Liver (tissue), 8 donors: ENCODE measurements at regions not wholly inside any gene's neighbourhood (a gene's known extent, or its start where the extent isn't known, plus 50 kb on each side); places are given as distances from the start of the nearest gene placed in this dataset.

Experiments used
- DNase-seq: peaks from one replicate; pipeline ENCODE4 v3.0.0-alpha.2; 2017; ENCODE audit warnings: low spot score
- H3K27ac ChIP-seq, 2 donors: one replicate each; pipeline ENCODE4 v1.7.0; 2013; ENCODE audit warnings: inconsistent platforms in 2 of 2, low read length in 2 of 2, control low read depth in 1 of 2, low read depth in 1 of 2, mild to moderate bottlenecking in 1 of 2
- H3K27me3 ChIP-seq, 4 donors: one replicate each; pipeline versions ENCODE4 v1.6.1 to v1.7.0; 2013; ENCODE audit warnings: low read length in 3 of 4, inconsistent platforms in 1 of 4, mild to moderate bottlenecking in 1 of 4, moderate library complexity in 1 of 4; ENCODE audit not compliant: control insufficient read depth in 4 of 4, insufficient read depth in 4 of 4
- H3K36me3 ChIP-seq, 4 donors: one replicate each; pipeline versions ENCODE4 v1.6.1 to v1.7.0; 2013; ENCODE audit warnings: low read length in 3 of 4, mild to moderate bottlenecking in 3 of 4, low read depth in 1 of 4, moderate library complexity in 1 of 4; ENCODE audit not compliant: control insufficient read depth in 4 of 4, insufficient read depth in 3 of 4
- H3K4me1 ChIP-seq, 4 donors: one replicate each; pipeline versions ENCODE4 v1.6.1 to v1.7.0; 2013; ENCODE audit warnings: low read length in 3 of 4, mild to moderate bottlenecking in 3 of 4, moderate library complexity in 1 of 4; ENCODE audit not compliant: control insufficient read depth in 4 of 4, insufficient read depth in 4 of 4
- H3K4me3 ChIP-seq, 3 donors: one replicate each; pipeline versions ENCODE4 v1.6.1 to v1.7.0; 2013; ENCODE audit warnings: low read length in 3 of 3, control low read depth in 1 of 3, low read depth in 1 of 3, mild to moderate bottlenecking in 1 of 3
- H3K9ac ChIP-seq, 2 donors: one replicate each; pipeline ENCODE4 v1.7.0; 2013; ENCODE audit warnings: low read length in 2 of 2, mild to moderate bottlenecking in 2 of 2, moderate library complexity in 2 of 2, control low read depth in 1 of 2, low read depth in 1 of 2
- H3K9me3 ChIP-seq, 4 donors: one replicate each; pipeline versions ENCODE4 v1.6.1 to v1.7.0; 2013; ENCODE audit warnings: low read length in 3 of 4; ENCODE audit not compliant: control insufficient read depth in 4 of 4
- CTCF ChIP-seq: fragments of 150-350 bp; IDR thresholded peaks from 2 replicates; pipeline ENCODE4 v1.5.1; 2017; ENCODE audit warnings: improper control_type of control experiment, low read depth, low read length; ENCODE audit not compliant: missing input control
- EGR1 ChIP-seq, 2 donors: IDR thresholded peaks; 2 replicates each; pipeline ENCODE4 v1.6.1; 2016 to 2018; ENCODE audit warnings: antibody characterized with exemption in 2 of 2, low read depth in 2 of 2
- FOXA1 ChIP-seq: IDR thresholded peaks from 2 replicates; pipeline ENCODE4 v1.6.1; 2016; ENCODE audit warnings: antibody characterized with exemption
- FOXA2 ChIP-seq: IDR thresholded peaks from 2 replicates; pipeline ENCODE4 v1.6.1; 2016; ENCODE audit warnings: antibody characterized with exemption
- GABPA ChIP-seq, 2 donors: IDR thresholded peaks in 1 of 2; conservative IDR thresholded peaks in 1 of 2; 2 replicates each; pipeline ENCODE4 v1.6.1; 2016; ENCODE audit warnings: antibody characterized with exemption in 2 of 2, mild to moderate bottlenecking in 1 of 2, moderate library complexity in 1 of 2
- HNF4A ChIP-seq, 2 donors: conservative IDR thresholded peaks; 2 replicates each; pipeline ENCODE4 v1.6.1; 2016; ENCODE audit warnings: antibody characterized with exemption in 2 of 2, mild to moderate bottlenecking in 2 of 2
- HNF4G ChIP-seq: IDR thresholded peaks from 2 replicates; pipeline ENCODE4 v1.6.1; 2016; ENCODE audit warnings: antibody characterized with exemption
- JUND ChIP-seq, 2 donors: IDR thresholded peaks; 2 replicates each; pipeline ENCODE4 v1.6.1; 2016; ENCODE audit warnings: antibody characterized with exemption in 2 of 2
- NR2F2 ChIP-seq: IDR thresholded peaks from 2 replicates; pipeline ENCODE4 v1.6.1; 2016; ENCODE audit warnings: antibody characterized with exemption
- RAD21 ChIP-seq, 2 donors: IDR thresholded peaks; 2 replicates each; pipeline ENCODE4 v1.6.1; 2016; ENCODE audit warnings: antibody characterized with exemption in 2 of 2, mild to moderate bottlenecking in 2 of 2
- RXRA ChIP-seq, 2 donors: IDR thresholded peaks; 2 replicates each; pipeline ENCODE4 v1.6.1; 2017 to 2018; ENCODE audit warnings: antibody characterized with exemption in 2 of 2, mild to moderate bottlenecking in 1 of 2
- SP1 ChIP-seq: IDR thresholded peaks from 2 replicates; pipeline ENCODE4 v1.6.1; 2018; ENCODE audit warnings: antibody characterized with exemption, mild to moderate bottlenecking
- TAF1 ChIP-seq: conservative IDR thresholded peaks from 2 replicates; pipeline ENCODE4 v1.6.1; 2016; ENCODE audit warnings: antibody characterized with exemption, mild to moderate bottlenecking
- YY1 ChIP-seq: IDR thresholded peaks from 2 replicates; pipeline ENCODE4 v1.6.1; 2016; ENCODE audit warnings: antibody characterized with exemption, mild to moderate bottlenecking
- ZBTB33 ChIP-seq: IDR thresholded peaks from 2 replicates; pipeline ENCODE4 v1.6.1; 2016; ENCODE audit warnings: antibody characterized with exemption
- WGBS: extraction: QIAGEN DNeasy Blood & Tissue Kit; methylation state at CpG from one replicate; pipeline ENCODE4 v1.1.7; 2013; 5-methylcytosine and 5-hydroxymethylcytosine counted together
- TF ChIP-seq, protein P1 (sequence below): IDR thresholded peaks from 2 replicates; pipeline ENCODE4 v1.6.1; 2016; ENCODE audit warnings: antibody characterized with exemption
- TF ChIP-seq, protein P2 (sequence below): IDR thresholded peaks from 2 replicates; pipeline ENCODE4 v1.6.1; 2016; ENCODE audit warnings: antibody characterized with exemption
- TF ChIP-seq, protein P3 (sequence below): IDR thresholded peaks from 2 replicates; pipeline ENCODE4 v1.6.1; 2016; ENCODE audit warnings: antibody characterized with exemption, mild to moderate bottlenecking
- donor health status: healthy.
- donor health status: healthy.
- donor health status: healthy.
- donor health status: healthy.
- donor health status: healthy.

DNA sequence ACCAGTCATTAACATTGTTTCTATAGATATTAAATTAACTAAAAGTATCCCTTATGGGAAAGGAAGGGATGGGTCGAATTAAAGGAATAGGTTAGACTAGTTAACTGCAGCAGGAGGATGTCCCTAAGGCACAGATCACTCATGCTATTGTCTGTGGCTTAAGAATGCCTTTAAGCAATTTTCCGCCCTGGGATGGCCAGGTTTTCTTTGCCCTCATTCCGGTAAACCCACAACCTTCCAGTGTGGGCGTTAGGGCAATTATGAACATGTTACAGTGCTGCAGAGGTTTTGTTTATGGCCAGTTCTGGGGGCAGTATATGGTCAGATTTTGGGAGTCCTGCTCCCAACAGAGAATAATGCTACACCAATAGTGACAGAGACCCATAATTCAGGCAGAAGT is 139.3 kb upstream of the CDK13 start:
- Histone ChIP-seq H3K36me3 (no peaks in the 10 kb centered on the region), H3K9ac (no peak overlapping the region), H3K4me1 (no peaks in the 10 kb centered on the region), H3K27ac (no peak overlapping the region), H3K4me3 (no peak overlapping the region), H3K27me3 (peaks cover 0 to 3% (median 0%) of the 10 kb centered on the region in 4 donors), H3K9me3 (no peaks in the 10 kb centered on the region)
- WGBS: 84% methylated on average over 4 of the region's 4 CpGs
- TF ChIP-seq SP1: no peak
- TF ChIP-seq GABPA (IDR thresholded peaks at IDR 0.05 in 1 of 2, conservative IDR thresholded peaks at IDR 0.05 in 1 of 2): no peak
- TF ChIP-seq YY1: no peak
- TF ChIP-seq FOXA1: no peak
- TF ChIP-seq RXRA (IDR thresholded peaks at IDR 0.05): no peak
- no peak for TF ChIP-seq FOXA2
- TF ChIP-seq TAF1: no peak
- TF ChIP-seq EGR1 (IDR thresholded peaks at IDR 0.05; ENCODE audit: low read depth in 2 of 2): no peak
- no peak for TF ChIP-seq ZBTB33
- TF ChIP-seq, protein P1, sequence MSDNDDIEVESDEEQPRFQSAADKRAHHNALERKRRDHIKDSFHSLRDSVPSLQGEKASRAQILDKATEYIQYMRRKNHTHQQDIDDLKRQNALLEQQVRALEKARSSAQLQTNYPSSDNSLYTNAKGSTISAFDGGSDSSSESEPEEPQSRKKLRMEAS: no peak
- TF ChIP-seq, protein P2, sequence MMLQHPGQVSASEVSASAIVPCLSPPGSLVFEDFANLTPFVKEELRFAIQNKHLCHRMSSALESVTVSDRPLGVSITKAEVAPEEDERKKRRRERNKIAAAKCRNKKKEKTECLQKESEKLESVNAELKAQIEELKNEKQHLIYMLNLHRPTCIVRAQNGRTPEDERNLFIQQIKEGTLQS: no peak
- TF ChIP-seq, protein P3, sequence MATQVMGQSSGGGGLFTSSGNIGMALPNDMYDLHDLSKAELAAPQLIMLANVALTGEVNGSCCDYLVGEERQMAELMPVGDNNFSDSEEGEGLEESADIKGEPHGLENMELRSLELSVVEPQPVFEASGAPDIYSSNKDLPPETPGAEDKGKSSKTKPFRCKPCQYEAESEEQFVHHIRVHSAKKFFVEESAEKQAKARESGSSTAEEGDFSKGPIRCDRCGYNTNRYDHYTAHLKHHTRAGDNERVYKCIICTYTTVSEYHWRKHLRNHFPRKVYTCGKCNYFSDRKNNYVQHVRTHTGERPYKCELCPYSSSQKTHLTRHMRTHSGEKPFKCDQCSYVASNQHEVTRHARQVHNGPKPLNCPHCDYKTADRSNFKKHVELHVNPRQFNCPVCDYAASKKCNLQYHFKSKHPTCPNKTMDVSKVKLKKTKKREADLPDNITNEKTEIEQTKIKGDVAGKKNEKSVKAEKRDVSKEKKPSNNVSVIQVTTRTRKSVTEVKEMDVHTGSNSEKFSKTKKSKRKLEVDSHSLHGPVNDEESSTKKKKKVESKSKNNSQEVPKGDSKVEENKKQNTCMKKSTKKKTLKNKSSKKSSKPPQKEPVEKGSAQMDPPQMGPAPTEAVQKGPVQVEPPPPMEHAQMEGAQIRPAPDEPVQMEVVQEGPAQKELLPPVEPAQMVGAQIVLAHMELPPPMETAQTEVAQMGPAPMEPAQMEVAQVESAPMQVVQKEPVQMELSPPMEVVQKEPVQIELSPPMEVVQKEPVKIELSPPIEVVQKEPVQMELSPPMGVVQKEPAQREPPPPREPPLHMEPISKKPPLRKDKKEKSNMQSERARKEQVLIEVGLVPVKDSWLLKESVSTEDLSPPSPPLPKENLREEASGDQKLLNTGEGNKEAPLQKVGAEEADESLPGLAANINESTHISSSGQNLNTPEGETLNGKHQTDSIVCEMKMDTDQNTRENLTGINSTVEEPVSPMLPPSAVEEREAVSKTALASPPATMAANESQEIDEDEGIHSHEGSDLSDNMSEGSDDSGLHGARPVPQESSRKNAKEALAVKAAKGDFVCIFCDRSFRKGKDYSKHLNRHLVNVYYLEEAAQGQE: no peak
- TF ChIP-seq HNF4A (conservative IDR thresholded peaks at IDR 0.05): no peak
- TF ChIP-seq CTCF: no peak
- no peak for TF ChIP-seq JUND (IDR thresholded peaks at IDR 0.05)
- no peak for TF ChIP-seq NR2F2
- no peak for TF ChIP-seq RAD21 (IDR thresholded peaks at IDR 0.05)
- no peak for TF ChIP-seq HNF4G
- no peak for DNase-seq
